K562 (cell line): ENCODE measurements at regions not wholly inside any gene's neighbourhood (a gene's known extent, or its start where the extent isn't known, plus 50 kb on each side); places are given as distances from the start of the nearest gene placed in this dataset.

Experiments used
- ATAC-seq: fragments of 200-7000 bp; cut with Tn5 transposase; 3 replicates; pipeline ENCODE4 v1.9.1; 2020; ENCODE audit warnings: moderate library complexity
- BruUV-seq: library from RNA; stranded (reverse); fragments of 400-500 nt; replicated peaks from 2 replicates; lab custom pipeline; 2021; lab: Mats Ljungman, UMichigan
- CTCF ChIA-PET: fragments of 300-600 bp; formaldehyde crosslinking; extraction: SDS; loops from one replicate; lab custom pipeline; 2021; ENCODE audit warnings: low intra/inter-chr PET ratio; lab: Yijun Ruan, JAX
- POLR2A ChIA-PET: fragments of 300-600, 350-650 bp; sonication (Branson Sonifier 250); formaldehyde crosslinking; extraction: SDS; loops from one replicate; lab custom pipeline; 2021; ENCODE audit warnings: antibody characterized with exemption, inconsistent platforms; lab: Yijun Ruan, JAX
- DNase-seq, 4 experiments: peaks; one replicate each; pipeline versions ENCODE4 v3.0.0 to v3.0.0-alpha.2; 2011 to 2018; ENCODE audit warnings: low spot score in 3 of 4, mixed read lengths in 3 of 4; ENCODE audit errors: extremely low read depth in 1 of 4
- FAIRE-seq: peaks from 2 replicates; lab custom pipeline; 2011; peaks lifted over from hg19 to GRCh38; lab: Jason Lieb, UNC
- H2AFZ ChIP-seq: 2 replicates; pipeline ENCODE4 v1.6.0; 2011; ENCODE audit warnings: low read depth, low read length, control low read depth, inconsistent platforms
- H3K27ac ChIP-seq: fragments of 200-600 bp; 3 replicates; pipeline ENCODE4 v1.8.0; 2011; ENCODE audit warnings: low read depth, mild to moderate bottlenecking, control low read depth, inconsistent platforms, low read length, moderate library complexity, mixed read lengths; ENCODE audit errors: extremely low read depth
- H3K27me3 ChIP-seq, 2 experiments: fragments of 300-600 bp in 1 of 2; 2 replicates in 1 of 2; 3 replicates in 1 of 2; pipeline versions ENCODE4 v1.6.0 to v1.8.0; 2011; ENCODE audit warnings: inconsistent platforms in 2 of 2, low read length in 2 of 2, mild to moderate bottlenecking in 1 of 2, mixed read lengths in 1 of 2, moderate library complexity in 1 of 2; ENCODE audit not compliant: control insufficient read depth in 2 of 2, insufficient read depth in 2 of 2
- H3K36me3 ChIP-seq: fragments of 300-600 bp; 3 replicates; pipeline ENCODE4 v1.8.0; 2011; ENCODE audit warnings: mild to moderate bottlenecking, low read length, inconsistent platforms; ENCODE audit not compliant: control insufficient read depth, insufficient read depth
- H3K4me1 ChIP-seq, 2 experiments: fragments of 200-600 bp in 1 of 2; replicated peaks in 1 of 2; 2 replicates in 1 of 2; 3 replicates in 1 of 2; pipeline versions ENCODE4 v1.5.1 to v1.8.0; 2011; ENCODE audit warnings: inconsistent platforms in 2 of 2, low read length in 2 of 2, mild to moderate bottlenecking in 1 of 2, mixed read lengths in 1 of 2, moderate library complexity in 1 of 2; ENCODE audit not compliant: control insufficient read depth in 2 of 2, insufficient read depth in 2 of 2
- H3K4me2 ChIP-seq: 2 replicates; pipeline ENCODE4 v1.6.1; 2011; ENCODE audit warnings: low read length, control low read depth, inconsistent platforms, mixed read lengths; ENCODE audit not compliant: insufficient read depth
- H3K4me3 ChIP-seq: fragments of 200-600 bp; sonication (generic), shearing (Covaris generic); 2 replicates; pipeline ENCODE4 v1.5.1; 2016; ENCODE audit warnings: control low read depth, inconsistent platforms
- H3K79me2 ChIP-seq: fragments of 200-600 bp; 3 replicates; pipeline ENCODE4 v1.8.0; 2011; ENCODE audit warnings: low read length, inconsistent platforms; ENCODE audit not compliant: control insufficient read depth, insufficient read depth
- H3K9ac ChIP-seq, 2 experiments: 2 replicates each; pipeline versions ENCODE4 v1.6.0 to v1.6.1; 2011; ENCODE audit warnings: low read depth in 2 of 2, low read length in 2 of 2, control low read depth in 1 of 2, inconsistent platforms in 1 of 2, mild to moderate bottlenecking in 1 of 2, mixed read lengths in 1 of 2; ENCODE audit not compliant: insufficient read depth in 1 of 2
- H3K9me1 ChIP-seq: one replicate; pipeline ENCODE4 v1.6.0; 2011; ENCODE audit warnings: inconsistent platforms, mild to moderate bottlenecking, low read length, moderate library complexity; ENCODE audit not compliant: control insufficient read depth, insufficient read depth
- H3K9me3 ChIP-seq: replicated peaks from 2 replicates; pipeline ENCODE4 v1.5.1; 2011; ENCODE audit warnings: low read depth, low read length, inconsistent platforms; ENCODE audit not compliant: control insufficient read depth, insufficient read depth
- H4K20me1 ChIP-seq: replicated peaks from 2 replicates; pipeline ENCODE4 v1.6.1; 2011; ENCODE audit warnings: low read length, inconsistent platforms, mixed read lengths; ENCODE audit not compliant: control insufficient read depth, insufficient read depth
- ATF3 ChIP-seq, 2 experiments: fragments of 450-650 bp in 1 of 2; sonication (generic) in 1 of 2; formaldehyde crosslinking in 1 of 2; IDR thresholded peaks in 1 of 2; conservative IDR thresholded peaks in 1 of 2; 2 replicates each; pipeline versions ENCODE4 v1.6.1 to v1.8.1; 2016 to 2023; ENCODE audit warnings: mild to moderate bottlenecking in 2 of 2, moderate library complexity in 2 of 2, inconsistent platforms in 1 of 2, missing genetic modification reagents in 1 of 2
- BCOR ChIP-seq: fragments of 450-650 bp; IDR thresholded peaks from 2 replicates; pipeline ENCODE4 v1.6.1; 2016
- CREB5 ChIP-seq: fragments of 250-450 bp; sonication (Bioruptor Pico); IDR thresholded peaks from 2 replicates; pipeline ENCODE4 v1.5.0; 2020; ENCODE audit warnings: mild to moderate bottlenecking
- CTCFL ChIP-seq: IDR thresholded peaks from 2 replicates; pipeline ENCODE4 v1.6.1; 2011; ENCODE audit warnings: borderline replicate concordance, low read depth, mild to moderate bottlenecking, moderate library complexity, low read length; ENCODE audit not compliant: insufficient read depth, poor library complexity, severe bottlenecking
- MAZ ChIP-seq, 2 experiments: fragments of 450-650 bp in 1 of 2; sonication (generic) in 1 of 2; formaldehyde crosslinking; IDR thresholded peaks in 1 of 2; conservative IDR thresholded peaks in 1 of 2; 2 replicates each; pipeline versions ENCODE4 v1.4.0 to v1.5.0; 2020; ENCODE audit warnings: mild to moderate bottlenecking in 1 of 2, missing genetic modification reagents in 1 of 2
- MCM3 ChIP-seq: fragments of 450-650 bp; IDR thresholded peaks from 2 replicates; pipeline ENCODE4 v1.6.1; 2016
- NFIX ChIP-seq: fragments of 250-450 bp; sonication (Bioruptor Pico); IDR thresholded peaks from 2 replicates; pipeline ENCODE4 v1.4.0; 2020; ENCODE audit warnings: low read depth, mild to moderate bottlenecking, moderate library complexity
- NR1H2 ChIP-seq: sonication (generic); formaldehyde crosslinking; IDR thresholded peaks from 2 replicates; pipeline ENCODE4 v1.4.0; 2020; ENCODE audit warnings: mild to moderate bottlenecking, missing genetic modification reagents
- PURB ChIP-seq: sonication (generic); formaldehyde crosslinking; IDR thresholded peaks from 2 replicates; pipeline ENCODE4 v1.9.0; 2021; ENCODE audit warnings: low read depth, mild to moderate bottlenecking, missing genetic modification reagents
- USF1 ChIP-seq: sonication (generic); formaldehyde crosslinking; IDR thresholded peaks from 2 replicates; pipeline ENCODE4 v1.9.0; 2022; ENCODE audit warnings: mild to moderate bottlenecking, missing genetic modification reagents
- ZBTB7A ChIP-seq: IDR thresholded peaks from 2 replicates; pipeline ENCODE4 v1.6.1; 2011; ENCODE audit warnings: low read depth, mild to moderate bottlenecking, low read length, moderate library complexity, borderline replicate concordance; ENCODE audit not compliant: control insufficient read depth
- ZNF143 ChIP-seq: sonication (generic); formaldehyde crosslinking; IDR thresholded peaks from 2 replicates; pipeline ENCODE4 v1.9.0; 2022; ENCODE audit warnings: mild to moderate bottlenecking, missing genetic modification reagents
- ZNF780A ChIP-seq: fragments of 250-450 bp; sonication (Bioruptor Pico); IDR thresholded peaks from 2 replicates; pipeline ENCODE4 v1.5.0; 2021; ENCODE audit warnings: mild to moderate bottlenecking
- WGBS: fragments of 100-300 bp; shearing (Covaris generic); methylation state at CpG from one replicate; pipeline ENCODE4 v1.1.6; 2016; ENCODE audit warnings: low coverage, mixed read lengths; ENCODE audit not compliant: insufficient coverage; ENCODE audit errors: missing lambda C conversion rate; 5-methylcytosine and 5-hydroxymethylcytosine counted together
- in situ Hi-C: fragments of 300-500 bp; cut with MboI; formaldehyde crosslinking; loops from 4 replicates; pipeline ENCODE4 v1.15.0; 2018; ENCODE audit warnings: inconsistent platforms, mixed read lengths
- intact Hi-C: fragments of 100-400 bp; cut with micrococcal nuclease; formaldehyde crosslinking; loops from 2 replicates; pipeline ENCODE4 v1.14.2; 2022
- TF ChIP-seq, protein P1 (sequence below): fragments of 200-800 bp; sonication (Bioruptor generic); IDR thresholded peaks from 2 replicates; pipeline ENCODE4 v1.6.1; 2017; ENCODE audit warnings: missing genetic modification characterization, missing compliant biosample characterization

DNA sequence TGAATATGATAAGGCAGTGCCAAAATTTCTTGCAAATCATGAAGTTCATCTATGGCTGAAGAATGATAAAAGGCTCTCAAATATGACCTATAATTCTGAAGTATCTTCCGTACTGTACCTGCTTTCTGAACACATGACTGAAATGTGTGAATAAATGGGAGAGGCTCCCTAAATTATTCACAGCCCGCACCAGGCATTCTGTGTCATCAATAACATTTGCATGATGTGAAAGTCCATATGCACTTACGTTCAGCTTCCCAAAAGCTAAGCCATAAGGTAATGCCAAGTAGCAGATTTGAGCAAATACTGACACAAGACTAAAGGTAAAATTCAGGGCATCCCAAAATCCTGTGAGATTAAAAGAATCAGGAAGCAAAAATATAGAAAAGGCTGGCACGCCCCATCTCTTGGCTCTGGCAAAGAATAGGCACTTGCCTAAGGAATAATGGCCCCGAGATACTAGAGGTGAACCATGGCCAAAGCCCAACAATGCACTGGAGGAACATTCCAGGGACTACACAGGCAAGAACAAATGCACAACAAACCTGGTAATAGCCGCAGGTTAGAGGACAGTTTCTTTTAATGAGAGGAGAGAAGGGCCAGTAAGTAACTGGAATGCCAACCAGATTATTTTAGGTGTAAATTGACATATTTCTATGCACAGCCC, 280.5 kb downstream of the IPMK start (continued):
- no peak for TF ChIP-seq ATF3 (IDR thresholded peaks at IDR 0.05)
- TF ChIP-seq ATF3 (CRISPR knock-in tag; conservative IDR thresholded peaks at IDR 0.05), result no peak

DNA sequence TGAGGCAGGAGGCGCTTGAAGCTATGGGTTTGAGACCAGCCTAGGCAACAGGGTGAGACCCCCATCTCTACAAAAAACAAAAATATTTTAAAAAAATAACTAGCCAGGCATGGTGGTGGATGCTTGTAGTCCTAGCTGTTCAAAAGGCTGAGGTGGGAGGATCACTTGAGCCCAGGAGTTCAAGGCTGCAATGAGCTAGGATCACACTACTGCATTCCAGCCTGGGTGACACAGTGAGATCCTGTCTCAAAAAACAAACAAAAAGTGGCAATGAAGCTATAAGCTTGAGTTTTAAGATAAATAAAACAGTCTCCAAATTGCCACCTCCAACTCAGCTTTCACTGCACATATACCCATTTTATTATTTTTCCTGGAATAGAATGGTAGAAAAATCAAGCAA, 281.3 kb downstream of the IPMK start:
- CTCF ChIA-PET, result no interaction called here
- no peak for DNase-seq
- 0% methylated on average over 1 of the region's 1 CpG for WGBS
- TF ChIP-seq MAZ (CRISPR knock-in tag; conservative IDR thresholded peaks at IDR 0.05 in 1 of 2, IDR thresholded peaks at IDR 0.05 in 1 of 2) (no peak), NFIX (CRISPR knock-in tag) (no peak), ZNF780A (CRISPR knock-in tag) (no peak), ZNF143 (CRISPR knock-in tag) (no peak), CTCFL (no peak), CREB5 (CRISPR knock-in tag) (no peak), ZBTB7A (no peak), USF1 (CRISPR knock-in tag) (no peak), BCOR (no peak), PURB (CRISPR knock-in tag) (no peak), NR1H2 (CRISPR knock-in tag) (no peak), MCM3 (no peak)
- TF ChIP-seq, protein P1, sequence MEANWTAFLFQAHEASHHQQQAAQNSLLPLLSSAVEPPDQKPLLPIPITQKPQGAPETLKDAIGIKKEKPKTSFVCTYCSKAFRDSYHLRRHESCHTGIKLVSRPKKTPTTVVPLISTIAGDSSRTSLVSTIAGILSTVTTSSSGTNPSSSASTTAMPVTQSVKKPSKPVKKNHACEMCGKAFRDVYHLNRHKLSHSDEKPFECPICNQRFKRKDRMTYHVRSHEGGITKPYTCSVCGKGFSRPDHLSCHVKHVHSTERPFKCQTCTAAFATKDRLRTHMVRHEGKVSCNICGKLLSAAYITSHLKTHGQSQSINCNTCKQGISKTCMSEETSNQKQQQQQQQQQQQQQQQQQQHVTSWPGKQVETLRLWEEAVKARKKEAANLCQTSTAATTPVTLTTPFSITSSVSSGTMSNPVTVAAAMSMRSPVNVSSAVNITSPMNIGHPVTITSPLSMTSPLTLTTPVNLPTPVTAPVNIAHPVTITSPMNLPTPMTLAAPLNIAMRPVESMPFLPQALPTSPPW, result no peak

More for the DNA sequence above, 281.3 kb downstream of the IPMK start:
- Histone ChIP-seq H4K20me1 (no peaks in the 10 kb centered on the region), H3K27ac (no peak overlapping the region), H3K9ac (no peak overlapping the region), H3K4me3 (no peak overlapping the region), H3K36me3 (no peaks in the 10 kb centered on the region), H3K9me3 (no peaks in the 10 kb centered on the region), H3K27me3 (no peaks in the 10 kb centered on the region), H2AFZ (no peak overlapping the region), H3K9me1 (no peaks in the 10 kb centered on the region), H3K79me2 (no peaks in the 10 kb centered on the region), H3K4me2 (no peak overlapping the region), H3K4me1 (no peaks in the 10 kb centered on the region)
- no TSS peak for BruUV-seq
- intact Hi-C loops (no loop called here), in situ Hi-C loops (no loop called here)
- POLR2A ChIA-PET, result no interaction called here
- ATAC-seq (no peak), FAIRE-seq (no peak)
